ENCODE measurements at regions not wholly inside any gene's neighbourhood (a gene's known extent, or its start where the extent isn't known, plus 50 kb on each side); places are given as distances from the start of the nearest gene placed in this dataset.
"Not testable (repeated sequence)": the region's sequence is repeated elsewhere in the genome, so short reads cannot be mapped to it uniquely, and the experiment has no call there.

DNA sequence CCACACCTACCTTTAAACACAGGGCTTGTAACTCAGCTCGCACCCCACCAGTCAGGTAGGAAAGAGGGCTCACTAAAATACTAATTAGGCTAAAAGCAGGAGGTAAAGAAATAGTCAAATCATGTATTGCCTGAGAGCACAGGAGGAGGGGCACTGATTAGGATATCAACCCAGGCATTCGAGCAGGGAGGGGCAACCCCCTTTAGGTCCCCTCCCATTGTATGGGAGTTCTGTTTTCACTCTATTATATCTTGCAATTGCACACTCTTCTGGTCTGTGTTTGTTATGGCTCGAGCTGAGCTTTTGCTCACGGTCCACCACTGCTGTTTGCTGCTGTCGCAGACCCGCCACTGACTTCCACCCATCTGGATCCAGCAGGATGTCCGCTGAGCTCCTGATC is 657.2 kb downstream of the PRIM2 start:
- no TSS peak for BruUV-seq (replicated peaks)
- Mint-ChIP-seq H3K36me3 (ENCODE audit: insufficient read depth, unreplicated experiment) (no peaks in the 10 kb centered on the region), H3K9me3 (ENCODE audit: low read depth, unreplicated experiment) (no peaks in the 10 kb centered on the region), H3K4me1 (ENCODE audit: low read depth, unreplicated experiment) (no peaks in the 10 kb centered on the region), H3K27me3 (ENCODE audit: unreplicated experiment) (no peaks in the 10 kb centered on the region), H3K4me3 (ENCODE audit: low read depth, unreplicated experiment) (no peak overlapping the region), H3K27ac (ENCODE audit: unreplicated experiment) (no peak overlapping the region)
- no peak for DNase-seq
- CTCF ChIA-PET = no interaction called here
- TF ChIP-seq, protein P1, sequence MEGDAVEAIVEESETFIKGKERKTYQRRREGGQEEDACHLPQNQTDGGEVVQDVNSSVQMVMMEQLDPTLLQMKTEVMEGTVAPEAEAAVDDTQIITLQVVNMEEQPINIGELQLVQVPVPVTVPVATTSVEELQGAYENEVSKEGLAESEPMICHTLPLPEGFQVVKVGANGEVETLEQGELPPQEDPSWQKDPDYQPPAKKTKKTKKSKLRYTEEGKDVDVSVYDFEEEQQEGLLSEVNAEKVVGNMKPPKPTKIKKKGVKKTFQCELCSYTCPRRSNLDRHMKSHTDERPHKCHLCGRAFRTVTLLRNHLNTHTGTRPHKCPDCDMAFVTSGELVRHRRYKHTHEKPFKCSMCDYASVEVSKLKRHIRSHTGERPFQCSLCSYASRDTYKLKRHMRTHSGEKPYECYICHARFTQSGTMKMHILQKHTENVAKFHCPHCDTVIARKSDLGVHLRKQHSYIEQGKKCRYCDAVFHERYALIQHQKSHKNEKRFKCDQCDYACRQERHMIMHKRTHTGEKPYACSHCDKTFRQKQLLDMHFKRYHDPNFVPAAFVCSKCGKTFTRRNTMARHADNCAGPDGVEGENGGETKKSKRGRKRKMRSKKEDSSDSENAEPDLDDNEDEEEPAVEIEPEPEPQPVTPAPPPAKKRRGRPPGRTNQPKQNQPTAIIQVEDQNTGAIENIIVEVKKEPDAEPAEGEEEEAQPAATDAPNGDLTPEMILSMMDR (IDR thresholded peaks at IDR 0.05; ENCODE audit: unreplicated experiment) = no peak
- intact Hi-C loops (cut with micrococcal nuclease; ENCODE audit: unreplicated experiment) = no loop called here

DNA sequence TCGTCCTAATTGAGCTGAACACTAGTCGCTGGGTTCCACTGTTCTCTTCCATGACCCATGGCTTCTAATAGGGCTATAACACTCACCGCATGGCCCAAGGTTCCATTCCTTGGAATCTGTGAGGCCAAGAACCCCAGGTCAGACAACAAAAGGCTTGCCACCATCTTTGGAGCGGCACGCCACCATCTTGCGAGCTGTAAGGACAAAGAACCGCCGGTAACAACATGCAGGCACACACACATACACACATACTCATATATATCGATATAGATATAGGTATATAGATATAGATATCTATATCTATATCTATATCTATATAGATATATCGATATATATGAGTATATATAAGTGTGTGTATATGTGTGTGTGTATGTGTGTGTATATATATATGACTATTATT is 657.7 kb downstream of the PRIM2 start:
- H3K4me3 Mint-ChIP-seq (ENCODE audit: low read depth, unreplicated experiment); H3K4me1 Mint-ChIP-seq (ENCODE audit: low read depth, unreplicated experiment); H3K27ac Mint-ChIP-seq (ENCODE audit: unreplicated experiment); BruUV-seq (replicated peaks); H3K36me3 Mint-ChIP-seq (ENCODE audit: insufficient read depth, unreplicated experiment); H3K27me3 Mint-ChIP-seq (ENCODE audit: unreplicated experiment); CTCF ChIA-PET; DNase-seq; intact Hi-C loops (cut with micrococcal nuclease; ENCODE audit: unreplicated experiment); H3K9me3 Mint-ChIP-seq (ENCODE audit: low read depth, unreplicated experiment): not testable (repeated sequence)

DNA sequence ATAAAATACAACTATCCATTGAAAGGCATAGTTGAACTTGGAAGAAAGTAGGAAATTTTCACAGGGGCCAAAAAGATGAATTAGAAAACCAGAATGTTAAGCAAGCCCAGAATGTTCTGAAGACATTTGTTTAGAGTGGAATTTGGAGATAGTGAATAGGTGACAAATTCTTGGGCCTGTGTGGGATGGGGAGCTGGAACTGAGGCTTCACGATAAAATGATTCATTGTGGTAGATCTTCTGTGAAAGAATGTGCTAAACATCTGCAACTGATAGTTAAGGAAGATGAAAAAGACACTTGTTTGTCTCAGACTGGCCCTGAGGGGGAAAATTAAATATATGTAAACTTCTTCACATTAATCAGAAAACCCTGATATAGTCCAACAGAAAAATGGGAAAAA is 658.9 kb downstream of the PRIM2 start:
- H3K27me3 Mint-ChIP-seq (ENCODE audit: unreplicated experiment); H3K4me3 Mint-ChIP-seq (ENCODE audit: low read depth, unreplicated experiment); intact Hi-C loops (cut with micrococcal nuclease; ENCODE audit: unreplicated experiment); BruUV-seq (replicated peaks); H3K9me3 Mint-ChIP-seq (ENCODE audit: low read depth, unreplicated experiment); DNase-seq; H3K27ac Mint-ChIP-seq (ENCODE audit: unreplicated experiment); CTCF ChIA-PET; H3K36me3 Mint-ChIP-seq (ENCODE audit: insufficient read depth, unreplicated experiment); H3K4me1 Mint-ChIP-seq (ENCODE audit: low read depth, unreplicated experiment): not testable (repeated sequence)

DNA sequence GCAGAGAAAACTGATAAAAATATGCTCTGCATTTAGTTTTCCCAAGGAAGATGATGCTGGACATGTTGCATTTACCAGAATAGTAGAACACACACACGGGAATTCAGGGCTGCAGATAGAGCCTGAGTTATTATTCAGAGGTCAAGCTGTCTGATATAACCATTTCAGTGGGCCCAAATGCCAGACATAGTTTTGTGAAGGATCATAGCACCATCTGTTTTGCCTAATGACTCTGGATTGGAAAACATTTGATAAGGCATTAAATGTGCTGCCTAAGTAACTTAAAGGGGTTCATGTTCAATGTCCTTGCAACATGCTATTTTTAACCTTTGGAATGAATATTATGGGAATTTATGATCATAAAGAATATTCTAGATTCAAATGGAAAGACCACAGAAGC is 666.2 kb downstream of the PRIM2 start:
- intact Hi-C loops (cut with micrococcal nuclease; ENCODE audit: unreplicated experiment); H3K4me1 Mint-ChIP-seq (ENCODE audit: low read depth, unreplicated experiment); CTCF ChIA-PET; BruUV-seq (replicated peaks); H3K27me3 Mint-ChIP-seq (ENCODE audit: unreplicated experiment); H3K9me3 Mint-ChIP-seq (ENCODE audit: low read depth, unreplicated experiment); H3K4me3 Mint-ChIP-seq (ENCODE audit: low read depth, unreplicated experiment); DNase-seq; H3K36me3 Mint-ChIP-seq (ENCODE audit: insufficient read depth, unreplicated experiment); H3K27ac Mint-ChIP-seq (ENCODE audit: unreplicated experiment): not testable (repeated sequence)

DNA sequence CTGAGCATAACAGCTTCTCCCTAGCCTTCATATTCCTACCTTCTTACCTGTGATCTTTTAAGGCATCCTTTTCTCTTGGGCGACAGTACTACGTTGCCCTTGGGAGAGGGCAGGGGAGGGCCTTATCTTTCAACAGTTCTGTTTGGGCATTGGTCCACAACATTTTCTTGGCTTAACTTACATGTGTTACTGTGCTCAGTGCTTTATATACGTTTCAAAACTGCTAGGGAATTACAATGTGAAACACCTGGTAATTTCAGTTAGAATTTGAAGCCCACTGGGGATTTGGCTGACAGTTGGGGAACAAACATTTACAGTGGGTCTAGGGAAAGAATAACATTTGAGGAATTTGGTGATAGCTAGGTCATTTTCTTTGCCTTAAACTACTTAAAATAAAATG is 667.1 kb downstream of the PRIM2 start:
- H3K9me3 Mint-ChIP-seq (ENCODE audit: low read depth, unreplicated experiment); H3K4me1 Mint-ChIP-seq (ENCODE audit: low read depth, unreplicated experiment); H3K4me3 Mint-ChIP-seq (ENCODE audit: low read depth, unreplicated experiment); H3K36me3 Mint-ChIP-seq (ENCODE audit: insufficient read depth, unreplicated experiment); DNase-seq; H3K27me3 Mint-ChIP-seq (ENCODE audit: unreplicated experiment); CTCF ChIA-PET; BruUV-seq (replicated peaks); H3K27ac Mint-ChIP-seq (ENCODE audit: unreplicated experiment); intact Hi-C loops (cut with micrococcal nuclease; ENCODE audit: unreplicated experiment): not testable (repeated sequence)

DNA sequence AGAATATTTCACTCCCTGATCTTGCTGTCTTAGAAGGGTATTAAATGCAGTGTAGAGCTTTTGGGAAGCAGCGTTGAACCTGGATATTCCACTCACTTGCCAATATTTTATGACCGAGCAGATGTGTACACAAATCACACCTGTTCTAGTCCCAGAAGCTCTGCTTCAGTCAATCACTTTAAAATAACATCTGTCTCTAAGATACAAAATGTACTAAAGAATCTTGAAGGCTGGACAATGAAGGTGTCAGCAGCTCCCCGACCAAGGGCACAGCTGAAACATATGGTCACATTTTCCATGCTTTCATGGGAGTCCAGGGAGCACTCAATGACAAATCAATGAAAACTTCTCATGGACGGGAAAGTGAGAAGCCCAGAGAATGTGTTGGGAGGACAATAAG is 668.3 kb downstream of the PRIM2 start:
- H3K27ac Mint-ChIP-seq (ENCODE audit: unreplicated experiment); intact Hi-C loops (cut with micrococcal nuclease; ENCODE audit: unreplicated experiment); H3K4me1 Mint-ChIP-seq (ENCODE audit: low read depth, unreplicated experiment); H3K27me3 Mint-ChIP-seq (ENCODE audit: unreplicated experiment); H3K36me3 Mint-ChIP-seq (ENCODE audit: insufficient read depth, unreplicated experiment); H3K4me3 Mint-ChIP-seq (ENCODE audit: low read depth, unreplicated experiment); H3K9me3 Mint-ChIP-seq (ENCODE audit: low read depth, unreplicated experiment); CTCF ChIA-PET; BruUV-seq (replicated peaks); DNase-seq: not testable (repeated sequence)

DNA sequence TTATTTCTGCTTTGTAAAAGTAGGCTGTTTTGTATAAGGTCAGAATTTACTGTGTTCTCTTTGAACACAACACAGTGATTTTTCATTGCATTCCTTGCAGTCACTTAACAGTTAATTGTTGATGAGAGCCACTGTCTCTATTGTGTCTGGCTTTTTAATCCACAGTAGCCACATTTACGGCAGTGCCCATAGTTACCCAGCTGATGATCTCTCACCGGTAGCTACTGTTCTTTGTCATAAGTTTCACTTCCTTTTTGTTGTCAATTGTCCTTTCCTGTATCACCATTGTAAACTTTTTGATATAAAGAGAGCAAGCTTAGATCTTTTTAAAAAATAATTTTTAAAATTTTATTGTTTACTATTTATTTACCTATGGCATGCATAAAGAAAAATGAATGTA is 669.2 kb downstream of the PRIM2 start:
- H3K4me3 Mint-ChIP-seq (ENCODE audit: low read depth, unreplicated experiment); H3K27me3 Mint-ChIP-seq (ENCODE audit: unreplicated experiment); H3K9me3 Mint-ChIP-seq (ENCODE audit: low read depth, unreplicated experiment); H3K36me3 Mint-ChIP-seq (ENCODE audit: insufficient read depth, unreplicated experiment); H3K4me1 Mint-ChIP-seq (ENCODE audit: low read depth, unreplicated experiment); BruUV-seq (replicated peaks); CTCF ChIA-PET; H3K27ac Mint-ChIP-seq (ENCODE audit: unreplicated experiment); DNase-seq; intact Hi-C loops (cut with micrococcal nuclease; ENCODE audit: unreplicated experiment): not testable (repeated sequence)

DNA sequence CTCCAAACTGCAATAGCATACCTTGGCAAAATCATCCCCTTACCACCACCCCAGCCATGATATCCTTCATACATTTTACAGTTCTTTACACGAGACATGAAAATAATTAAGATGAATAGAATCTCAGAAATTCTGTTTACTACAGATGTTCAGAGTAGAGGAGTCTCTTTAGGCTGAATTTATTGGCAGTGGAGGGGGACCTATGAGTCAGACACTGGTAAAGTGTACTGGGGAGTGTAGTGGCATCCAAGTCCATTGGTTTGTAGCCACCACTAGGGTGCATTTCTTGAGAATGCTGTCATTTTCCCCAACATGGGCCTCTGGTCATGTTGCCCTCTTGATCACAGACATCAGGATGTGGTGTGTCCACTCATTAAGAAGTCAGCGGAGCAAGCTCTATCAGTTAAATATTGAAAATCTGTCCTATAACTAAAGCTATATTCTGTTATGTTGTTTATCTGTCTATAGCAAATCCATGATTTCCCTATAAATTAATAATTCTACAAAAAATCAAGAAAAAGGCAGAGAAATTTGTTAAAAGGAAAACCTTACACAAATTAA is 672.2 kb downstream of the PRIM2 start:
- H3K4me1 Mint-ChIP-seq (ENCODE audit: low read depth, unreplicated experiment); H3K36me3 Mint-ChIP-seq (ENCODE audit: insufficient read depth, unreplicated experiment); H3K27me3 Mint-ChIP-seq (ENCODE audit: unreplicated experiment); DNase-seq; H3K9me3 Mint-ChIP-seq (ENCODE audit: low read depth, unreplicated experiment); H3K4me3 Mint-ChIP-seq (ENCODE audit: low read depth, unreplicated experiment); H3K27ac Mint-ChIP-seq (ENCODE audit: unreplicated experiment); BruUV-seq (replicated peaks); intact Hi-C loops (cut with micrococcal nuclease; ENCODE audit: unreplicated experiment); CTCF ChIA-PET: not testable (repeated sequence)

DNA sequence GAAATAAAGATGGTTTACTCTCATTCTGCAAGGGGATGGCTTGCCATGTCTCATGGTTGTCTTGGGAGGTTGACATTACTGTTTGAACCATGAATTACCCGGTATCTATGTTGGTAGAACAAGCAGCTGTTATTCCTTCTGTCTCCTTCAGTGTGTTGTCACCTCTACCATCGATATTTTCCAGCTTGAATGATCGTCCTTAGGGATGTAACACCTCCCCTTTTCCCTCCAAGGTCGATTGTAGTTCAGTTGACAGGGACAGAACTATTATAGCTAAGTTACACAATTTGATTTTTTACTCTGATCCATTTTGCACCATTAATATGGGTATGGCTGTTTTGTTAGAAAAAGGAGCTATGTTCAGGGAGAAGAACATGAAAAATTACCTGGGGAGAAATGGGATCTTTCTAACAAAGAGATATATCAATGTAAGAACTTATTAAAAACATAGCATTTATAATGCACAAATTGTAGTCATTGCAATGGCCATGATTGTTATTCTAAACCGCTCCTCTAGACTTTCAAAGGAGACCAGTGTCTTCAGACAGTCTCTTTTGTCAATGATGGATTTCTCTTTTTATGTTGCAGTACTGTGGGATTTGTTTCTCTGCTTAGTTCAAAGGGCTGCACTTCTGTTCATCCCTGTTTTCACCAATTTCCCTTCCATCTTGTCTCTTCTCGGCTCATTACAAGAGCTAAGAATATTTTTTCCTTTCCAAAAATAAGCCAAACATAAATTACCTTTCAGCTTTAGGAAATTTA is 681.6 kb downstream of the PRIM2 start:
- H3K4me1 Mint-ChIP-seq (ENCODE audit: low read depth, unreplicated experiment); BruUV-seq (replicated peaks); DNase-seq; H3K36me3 Mint-ChIP-seq (ENCODE audit: insufficient read depth, unreplicated experiment); intact Hi-C loops (cut with micrococcal nuclease; ENCODE audit: unreplicated experiment); H3K9me3 Mint-ChIP-seq (ENCODE audit: low read depth, unreplicated experiment); H3K27me3 Mint-ChIP-seq (ENCODE audit: unreplicated experiment); H3K4me3 Mint-ChIP-seq (ENCODE audit: low read depth, unreplicated experiment); CTCF ChIA-PET; H3K27ac Mint-ChIP-seq (ENCODE audit: unreplicated experiment): not testable (repeated sequence)
